Adipose tissue (tissue), 3 donors: ENCODE measurements at regions not wholly inside any gene's neighbourhood (a gene's known extent, or its start where the extent isn't known, plus 50 kb on each side); places are given as distances from the start of the nearest gene placed in this dataset.
"Not testable (repeated sequence)": the region's sequence is repeated elsewhere in the genome, so short reads cannot be mapped to it uniquely, and the experiment has no call there.

Experiments used
- H3K27ac ChIP-seq: one replicate; pipeline ENCODE4 v1.5.1; 2013; ENCODE audit warnings: low read depth, low read length
- WGBS, 3 donors: extraction: QIAGEN DNeasy Blood & Tissue Kit; methylation state at CpG; one replicate each; pipeline ENCODE4 v1.1.7; 2013; 5-methylcytosine and 5-hydroxymethylcytosine counted together
- donor health status: healthy with polysubstance abuse.
- donor health status: Bipolar disorder and iron deficiency.
- donor health status: healthy.

GRCh38 chr17:14518919-14519318 lies 218.0 kb downstream of the HS3ST3B1 start:
- H3K27ac ChIP-seq, result not testable (repeated sequence)
- 74 to 85% (median 81%) methylated on average over 3 of the region's 3 CpGs for WGBS, 3 donors

GRCh38 chr17:14514973-14515372 lies 214.1 kb downstream of the HS3ST3B1 start:
- 61 to 67% (median 65%) methylated on average over 3 of the region's 3 CpGs for WGBS, 3 donors

GRCh38 chr17:14513835-14514234 lies 213.0 kb downstream of the HS3ST3B1 start:
- WGBS, 3 donors, result 66 to 77% (median 69%) methylated on average over 3 of the region's 3 CpGs
- H3K27ac ChIP-seq, result no peak overlapping the region

More at GRCh38 chr17:14514973-14515372, 214.1 kb downstream of the HS3ST3B1 start:
- no peak overlapping the region for H3K27ac ChIP-seq

- no peak overlapping the region for H3K27ac ChIP-seq
- WGBS, 3 donors, result 62 to 77% (median 66%) methylated on average over 3 of the region's 3 CpGs
Measured at GRCh38 chr17:14510136-14510535, 209.3 kb downstream of the HS3ST3B1 start.

- H3K27ac ChIP-seq, result no peak overlapping the region
- 75 to 86% (median 84%) methylated on average over 5 of the region's 5 CpGs for WGBS, 3 donors
Measured at GRCh38 chr17:14508156-14508555, 207.3 kb downstream of the HS3ST3B1 start.

- WGBS, 3 donors, result 74 to 85% (median 79%) methylated on average over 5 of the region's 5 CpGs
Measured at GRCh38 chr17:14506364-14506763, 205.5 kb downstream of the HS3ST3B1 start.

GRCh38 chr17:14505606-14506005 lies 204.7 kb downstream of the HS3ST3B1 start:
- no peak overlapping the region for H3K27ac ChIP-seq
- WGBS, 3 donors, result 24 to 62% (median 48%) methylated on average over 3 of the region's 3 CpGs

More at GRCh38 chr17:14506364-14506763, 205.5 kb downstream of the HS3ST3B1 start:
- no peak overlapping the region for H3K27ac ChIP-seq

GRCh38 chr17:14499976-14500375 lies 199.1 kb downstream of the HS3ST3B1 start:
- 71 to 87% (median 85%) methylated on average over 4 of the region's 4 CpGs for WGBS, 3 donors
- H3K27ac ChIP-seq, result no peak overlapping the region

- 59 to 79% (median 75%) methylated on average over 1 of the region's 1 CpG for WGBS, 3 donors
- H3K27ac ChIP-seq, result no peak overlapping the region
Measured at GRCh38 chr17:14498812-14499211, 197.9 kb downstream of the HS3ST3B1 start.

GRCh38 chr17:14494161-14494560 lies 193.3 kb downstream of the HS3ST3B1 start:
- H3K27ac ChIP-seq, result no peak overlapping the region
- 68 to 87% (median 76%) methylated on average over 4 of the region's 4 CpGs for WGBS, 3 donors

GRCh38 chr17:14489986-14490385 lies 189.1 kb downstream of the HS3ST3B1 start:
- H3K27ac ChIP-seq, result no peak overlapping the region
- 76 to 89% (median 88%) methylated on average over 2 of the region's 2 CpGs for WGBS, 3 donors

GRCh38 chr17:14488958-14489550 lies 188.2 kb downstream of the HS3ST3B1 start:
- H3K27ac ChIP-seq, result no peak overlapping the region
- 26 to 68% (median 51%) methylated on average over 2 of the region's 2 CpGs for WGBS, 3 donors

GRCh38 chr17:14487068-14487467 lies 186.2 kb downstream of the HS3ST3B1 start:
- H3K27ac ChIP-seq, result no peak overlapping the region
- 82 to 90% (median 86%) methylated on average over 8 of the region's 8 CpGs for WGBS, 3 donors

GRCh38 chr17:14482715-14483114 lies 181.8 kb downstream of the HS3ST3B1 start:
- 76 to 89% (median 88%) methylated on average over 1 of the region's 1 CpG for WGBS, 3 donors
- no peak overlapping the region for H3K27ac ChIP-seq

GRCh38 chr17:14481664-14482063 lies 180.8 kb downstream of the HS3ST3B1 start:
- 72 to 86% (median 85%) methylated on average over 1 of the region's 1 CpG for WGBS, 3 donors
- no peak overlapping the region for H3K27ac ChIP-seq

GRCh38 chr17:14474591-14474990 lies 173.7 kb downstream of the HS3ST3B1 start:
- no peak overlapping the region for H3K27ac ChIP-seq
- 68 to 79% (median 78%) methylated on average over 4 of the region's 4 CpGs for WGBS, 3 donors

- no peak overlapping the region for H3K27ac ChIP-seq
- WGBS, 3 donors, result 48 to 70% (median 57%) methylated on average over 7 of the region's 7 CpGs
Measured at GRCh38 chr17:14471052-14471451, 170.2 kb downstream of the HS3ST3B1 start.

GRCh38 chr17:14470417-14470816 lies 169.5 kb downstream of the HS3ST3B1 start:
- no peak overlapping the region for H3K27ac ChIP-seq
- WGBS, 3 donors, result 76 to 88% (median 82%) methylated on average over 4 of the region's 4 CpGs

- H3K27ac ChIP-seq, result no peak overlapping the region
- 71 to 90% (median 86%) methylated on average over 3 of the region's 3 CpGs for WGBS, 3 donors
Measured at GRCh38 chr17:14469971-14470370, 169.1 kb downstream of the HS3ST3B1 start.

- H3K27ac ChIP-seq, result no peak overlapping the region
- 79 to 88% (median 81%) methylated on average over 3 of the region's 3 CpGs for WGBS, 3 donors
Measured at GRCh38 chr17:14468858-14469257, 168.0 kb downstream of the HS3ST3B1 start.

GRCh38 chr17:14461227-14461548 lies 160.3 kb downstream of the HS3ST3B1 start:
- WGBS, 3 donors, result 63 to 93% (median 88%) methylated on average over 4 of the region's 4 CpGs
- H3K27ac ChIP-seq, result no peak overlapping the region
